NCI-H82 treated with DMSO at 0.1 percent for 48 hours (cell line): ENCODE measurements at regions not wholly inside any gene's neighbourhood (a gene's known extent, or its start where the extent isn't known, plus 50 kb on each side); places are given as distances from the start of the nearest gene placed in this dataset.

ENCODE experiments used
- DNase-seq: peaks from one replicate; lab custom pipeline; 2025; ENCODE audit not compliant: unreplicated experiment; lab: John Stamatoyannopoulos, UW

DNA sequence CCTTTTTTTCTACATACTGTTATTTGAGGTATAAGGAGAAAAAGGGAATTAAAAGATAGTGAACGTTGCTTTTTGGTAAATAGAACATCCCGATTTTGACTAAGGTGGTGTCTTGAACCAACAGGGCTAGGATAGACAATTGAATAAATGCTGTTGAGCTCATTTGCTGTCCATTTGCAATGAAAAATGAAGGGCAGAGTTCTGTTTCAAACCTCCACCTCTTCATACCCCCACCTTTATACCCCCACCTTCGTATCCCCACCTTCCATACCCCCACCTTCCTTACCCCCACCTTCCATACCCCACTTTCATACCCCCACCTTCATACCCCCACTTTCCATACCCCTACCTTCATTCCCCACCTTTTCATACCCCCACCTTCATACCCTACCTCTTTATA is 93.4 kb upstream of the NAA20 start:
- no peak for DNase-seq

GRCh38 chr20:19924255-19924654 is 92.9 kb upstream of the NAA20 start:
- no peak for DNase-seq

DNA sequence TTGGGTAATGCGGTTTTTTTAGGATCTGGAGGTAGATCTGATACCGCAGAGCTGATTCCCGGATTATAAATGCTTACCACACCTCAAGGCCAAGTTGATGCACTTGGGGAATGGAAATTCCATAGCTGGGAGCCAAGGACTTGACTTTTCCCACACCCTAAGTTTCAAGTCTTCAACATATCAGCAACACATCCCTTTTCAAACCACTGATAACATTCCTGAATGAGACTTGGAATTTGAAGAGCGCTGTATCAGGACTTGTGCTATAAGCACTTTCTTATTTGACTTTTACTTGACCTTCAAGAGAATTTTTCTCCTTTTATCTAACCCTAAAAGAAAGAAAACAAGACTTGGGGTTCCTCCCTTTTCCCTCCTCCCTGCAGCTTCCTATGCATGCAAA is 90.6 kb upstream of the NAA20 start:
- no peak for DNase-seq

DNA sequence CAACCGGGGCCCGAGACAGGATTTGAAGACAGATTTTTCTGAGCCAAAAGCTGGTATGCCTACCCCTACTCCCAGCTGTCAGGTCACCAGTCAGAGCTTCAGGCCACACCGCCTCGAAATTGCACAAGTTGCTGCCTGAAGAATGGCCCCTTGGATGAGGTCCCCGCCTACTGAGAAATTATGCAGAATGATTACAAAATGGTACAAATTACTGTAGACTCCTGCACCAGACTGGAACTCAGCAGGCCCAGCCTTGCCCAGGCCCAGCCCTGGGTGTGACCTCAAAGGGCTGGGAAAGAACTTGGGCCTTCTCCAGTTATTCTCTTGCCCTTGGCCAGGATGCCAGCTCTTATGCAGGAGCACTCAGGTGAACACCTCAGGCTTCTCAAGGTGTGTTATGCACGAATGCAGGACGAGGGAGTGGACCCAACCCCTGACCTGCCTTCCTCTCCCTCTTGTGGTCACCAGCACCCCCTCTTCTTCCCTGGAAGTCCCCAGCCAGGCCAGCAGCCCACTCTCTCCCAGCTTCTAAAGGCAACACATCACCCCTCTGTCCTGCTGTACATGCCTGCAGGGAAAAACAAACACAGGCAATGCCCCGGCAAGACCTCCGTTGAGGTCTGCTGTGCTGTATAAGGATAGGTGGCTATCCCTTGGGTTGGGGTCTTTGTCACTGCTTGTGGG is 88.7 kb upstream of the NAA20 start:
- no peak for DNase-seq

DNA sequence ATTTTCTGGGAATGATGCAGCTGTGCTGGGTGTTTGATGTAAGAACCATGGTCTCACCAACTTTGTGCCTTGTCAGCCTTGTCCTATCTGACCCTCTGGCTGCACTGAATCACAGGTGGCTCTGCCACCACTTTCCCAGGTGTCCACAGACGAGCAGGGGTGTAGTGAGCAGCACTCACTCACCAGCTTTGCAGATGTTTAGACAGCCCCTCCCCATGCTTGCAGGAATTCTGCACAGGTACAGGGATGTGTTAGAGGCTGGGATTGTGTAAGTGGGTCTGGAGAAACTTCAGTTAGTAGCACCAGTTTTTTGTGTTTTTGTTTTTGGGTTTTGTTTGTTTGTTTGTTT is 88.2 kb upstream of the NAA20 start:
- DNase-seq = no peak

DNA sequence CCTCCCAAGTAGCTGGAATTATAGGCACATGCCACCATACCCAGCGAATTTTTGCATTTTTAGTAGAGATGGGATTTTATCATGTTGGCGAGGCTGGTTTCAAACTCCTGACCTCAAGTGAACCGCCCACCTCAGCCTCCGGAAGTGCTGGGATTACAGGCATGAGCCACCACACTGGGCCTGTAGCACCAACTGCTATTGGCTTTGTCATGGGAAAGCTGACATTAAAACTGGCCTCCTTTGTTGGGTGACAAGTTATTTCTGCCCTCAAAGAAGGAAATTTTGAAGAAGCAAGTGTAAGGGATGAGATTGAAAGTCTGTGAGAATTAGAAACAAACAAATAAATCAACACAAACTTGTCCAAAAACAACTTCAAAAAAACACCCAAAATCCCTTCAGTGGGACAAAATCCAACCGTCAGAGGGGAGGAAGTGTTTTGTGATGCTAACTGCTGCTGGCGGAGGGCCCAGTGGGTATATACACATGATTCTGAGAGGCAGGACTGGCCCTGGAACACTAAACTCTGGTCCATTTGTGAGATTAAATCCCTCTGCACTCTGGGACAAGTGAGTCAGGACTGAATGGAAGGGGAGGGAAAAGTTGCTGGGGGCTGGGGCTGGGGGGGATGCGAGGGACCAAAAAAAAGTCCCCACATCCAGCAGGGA is 87.5 kb upstream of the NAA20 start:
- no peak for DNase-seq

- DNase-seq = no peak
Measured at GRCh38 chr20:19930426-19930825, 86.7 kb upstream of the NAA20 start.

DNA sequence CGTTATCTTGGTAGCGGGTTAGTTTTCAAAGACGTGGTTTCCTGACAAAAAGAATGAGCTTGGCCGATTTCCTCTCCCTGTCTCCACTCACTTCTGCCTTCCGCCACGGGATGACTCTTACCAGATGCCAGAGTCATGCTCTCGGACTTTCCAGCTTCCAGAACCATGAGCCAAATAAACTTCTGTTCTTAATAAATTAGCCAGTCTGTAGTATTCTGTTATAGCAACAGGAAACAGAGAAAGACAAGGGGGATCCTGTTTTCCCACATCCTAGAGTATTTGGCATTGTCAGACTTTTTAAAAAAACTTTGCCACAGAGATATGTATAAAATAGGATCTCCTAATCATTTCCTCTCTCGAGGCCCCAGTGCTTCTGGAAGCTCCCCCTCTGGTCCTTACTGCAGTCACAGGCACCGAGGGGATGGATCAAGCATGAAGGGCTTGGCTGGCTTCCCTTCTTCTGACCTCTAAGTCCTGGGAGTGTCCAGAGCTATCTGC is 84.9 kb upstream of the NAA20 start:
- no peak for DNase-seq

GRCh38 chr20:19934792-19935491 is 82.2 kb upstream of the NAA20 start:
- no peak for DNase-seq

GRCh38 chr20:19935842-19936241 is 81.3 kb upstream of the NAA20 start:
- DNase-seq = no peak

- DNase-seq = no peak
Measured at GRCh38 chr20:19936466-19937200, 80.5 kb upstream of the NAA20 start.

DNA sequence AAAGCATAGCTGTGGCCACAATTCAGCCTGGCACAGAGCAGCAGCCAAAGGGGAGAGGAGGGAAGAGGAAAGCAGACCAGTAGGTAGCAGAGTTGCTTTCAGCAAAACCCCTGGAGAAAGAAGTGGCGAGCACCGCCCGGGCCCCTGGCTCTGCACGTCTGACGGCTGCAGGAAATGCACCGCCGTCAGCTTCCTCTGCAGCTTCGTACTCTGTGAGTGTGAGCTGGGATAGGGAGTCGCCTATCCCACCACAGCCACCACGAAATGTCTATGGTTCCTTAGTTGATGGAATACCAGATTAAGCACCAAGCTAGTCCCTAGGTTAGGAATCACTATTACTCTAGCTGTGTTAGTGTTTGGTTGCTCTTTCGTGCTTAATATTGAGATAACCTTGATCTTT is 79.9 kb upstream of the NAA20 start:
- no peak for DNase-seq

DNA sequence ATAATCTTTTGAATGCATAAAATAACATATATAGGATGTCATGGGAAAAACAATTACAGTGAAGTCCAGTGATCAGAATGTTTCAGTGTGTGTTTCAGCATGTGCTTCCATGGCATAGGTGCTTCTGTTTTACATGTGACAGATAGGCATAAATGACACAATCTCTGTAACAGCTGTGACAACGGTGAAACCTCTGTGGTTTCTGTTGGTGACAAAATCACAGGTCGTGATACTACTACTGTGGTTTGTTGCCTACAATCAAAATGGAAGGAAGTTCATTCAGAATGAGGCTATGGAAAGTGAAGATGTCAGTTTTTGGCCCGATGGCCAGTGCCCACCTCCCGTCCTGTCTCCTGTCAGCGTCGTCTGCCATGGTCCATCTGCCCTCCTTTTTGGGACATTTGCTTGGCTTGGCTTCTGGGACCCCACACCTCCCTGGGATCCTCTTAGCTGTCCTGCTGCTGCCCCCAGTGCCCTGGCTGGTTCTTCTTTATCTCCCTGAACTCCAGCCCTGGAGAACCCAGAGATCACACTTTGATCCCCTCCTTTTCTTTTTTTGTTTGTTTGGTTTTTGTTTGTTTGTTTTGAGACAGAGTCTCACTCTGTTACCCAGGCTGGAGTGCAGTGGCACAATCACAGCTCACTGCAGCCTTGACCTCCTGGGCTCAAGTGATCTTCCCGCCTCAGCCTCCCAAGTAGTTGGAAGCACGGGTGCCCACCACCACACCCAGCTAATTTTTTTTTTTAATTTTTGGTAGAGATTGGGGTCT is 79.3 kb upstream of the NAA20 start:
- no peak for DNase-seq

DNA sequence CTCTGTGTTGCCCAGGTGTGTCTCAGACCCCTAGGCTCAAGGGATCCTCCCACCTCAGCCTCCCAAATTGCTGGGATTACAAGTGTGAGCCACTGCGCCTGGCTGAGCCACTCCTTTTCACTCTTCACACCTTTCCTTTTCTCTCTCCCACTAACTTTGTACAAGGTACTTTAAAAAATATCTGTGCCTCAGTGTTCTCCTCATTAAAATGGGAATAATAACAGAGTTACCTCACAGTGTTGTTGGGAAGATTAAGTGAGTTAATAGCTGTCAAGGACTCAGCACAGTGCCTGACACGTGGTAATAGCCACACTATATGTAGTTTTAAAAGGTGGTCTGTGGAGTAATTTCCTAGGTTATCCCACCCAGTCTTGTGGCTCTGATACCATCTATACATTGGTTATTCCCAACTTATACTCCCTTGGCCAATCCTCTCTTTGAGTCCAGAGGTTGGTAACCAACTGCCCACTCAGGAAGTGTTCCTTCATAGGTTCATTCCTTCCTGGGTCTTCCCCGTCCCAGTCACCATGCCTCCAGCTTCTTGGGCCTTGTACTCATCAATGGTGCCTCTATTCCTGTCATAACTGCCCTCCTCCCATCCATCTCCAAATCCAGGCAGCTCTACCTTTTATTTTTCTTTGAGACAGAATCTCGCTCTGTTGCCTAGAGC is 78.6 kb upstream of the NAA20 start:
- DNase-seq = no peak

DNA sequence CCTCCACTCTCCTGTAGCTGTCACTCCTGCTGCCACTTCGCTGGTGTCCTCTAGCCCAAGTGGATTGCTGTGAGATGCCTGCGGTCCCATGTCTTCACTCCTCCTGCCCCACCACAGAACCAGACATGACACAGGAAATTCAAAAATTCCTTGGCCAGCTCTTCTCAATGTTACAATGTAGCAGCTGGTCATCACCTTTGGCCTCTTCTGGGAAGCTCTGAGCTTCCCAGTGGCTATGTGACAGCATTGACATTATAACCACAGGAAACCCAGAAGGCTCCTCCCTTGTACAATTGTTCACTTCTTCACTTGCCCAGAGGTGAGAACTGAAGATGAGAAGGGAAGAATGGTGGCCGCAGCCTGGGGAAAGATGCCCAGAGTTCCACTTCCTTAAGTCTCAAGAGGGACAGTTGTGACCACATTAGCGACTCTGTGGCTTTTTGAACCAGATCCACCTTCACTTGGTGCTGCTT is 76.1 kb upstream of the NAA20 start:
- DNase-seq = no peak

DNA sequence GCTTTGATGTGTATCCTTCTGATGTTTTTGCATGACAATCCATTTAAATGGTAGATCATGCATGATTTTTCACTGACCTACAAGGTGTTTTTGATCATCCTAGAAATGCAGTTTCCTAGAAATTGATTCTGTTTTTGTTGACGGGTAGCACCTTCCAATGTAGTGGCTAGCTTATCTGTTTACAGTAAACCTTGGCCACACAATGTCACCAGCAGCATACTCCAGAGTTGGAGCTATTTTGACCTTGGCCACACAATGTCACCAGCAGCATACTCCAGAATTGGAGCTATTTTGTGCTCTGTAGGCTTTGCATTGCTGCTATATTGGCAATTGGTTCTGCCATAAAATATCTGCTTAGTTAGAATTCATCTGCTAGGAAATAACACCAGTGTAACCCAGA is 74.6 kb upstream of the NAA20 start:
- no peak for DNase-seq

GRCh38 chr20:19943061-19943521 is 74.1 kb upstream of the NAA20 start:
- DNase-seq = no peak

DNA sequence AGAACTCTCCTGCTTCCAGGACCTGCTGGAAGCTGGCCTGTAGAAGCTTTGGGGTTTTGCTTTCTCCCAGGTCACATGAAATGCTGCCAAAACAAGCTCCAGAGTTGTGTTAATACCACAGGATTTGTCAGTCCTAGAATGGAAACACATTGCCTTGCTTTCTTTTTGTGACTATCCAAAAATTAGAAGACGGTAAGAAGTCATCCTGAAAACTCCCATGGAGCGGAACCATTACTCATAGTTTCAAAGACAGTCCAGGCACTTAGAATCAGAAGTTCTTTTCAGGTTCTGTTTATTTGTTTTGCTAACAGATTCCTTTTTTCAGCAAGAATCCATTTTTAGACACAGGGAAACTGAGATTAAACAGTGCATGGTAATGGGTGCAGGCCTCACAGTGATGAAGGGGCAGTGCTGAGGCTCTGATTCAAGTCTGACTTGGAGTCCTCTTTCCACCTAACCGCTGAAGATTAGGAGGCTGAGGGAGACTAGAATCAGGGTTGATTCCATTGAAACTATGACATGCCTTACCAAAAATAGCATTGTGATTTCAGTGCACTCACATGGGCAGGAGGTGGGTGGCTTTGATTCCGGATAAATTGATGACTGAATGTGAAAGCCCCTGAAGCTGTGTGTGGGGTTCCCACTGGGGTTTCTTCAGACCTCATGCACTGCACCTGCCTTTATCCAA is 72.2 kb upstream of the NAA20 start:
- no peak for DNase-seq
